ENCODE measurements at regions not wholly inside any gene's neighbourhood (a gene's known extent, or its start where the extent isn't known, plus 50 kb on each side); places are given as distances from the start of the nearest gene placed in this dataset.

- TF ChIP-seq ZNF274 (IDR thresholded peaks at IDR 0.05; ENCODE audit: low read depth, low read length): no peak
- no peak for TF ChIP-seq YY1 (IDR thresholded peaks at IDR 0.05; ENCODE audit: insufficient read depth, insufficient read length)
- no peak for TF ChIP-seq SUZ12 (IDR thresholded peaks at IDR 0.05; ENCODE audit: extremely low read depth, insufficient read depth, insufficient read length)
Measured at GRCh38 chr5:125103459-125103858, 357.0 kb upstream of the ZNF608 start.
